ENCODE measurements at regions not wholly inside any gene's neighbourhood (a gene's known extent, or its start where the extent isn't known, plus 50 kb on each side); places are given as distances from the start of the nearest gene placed in this dataset.

DNA sequence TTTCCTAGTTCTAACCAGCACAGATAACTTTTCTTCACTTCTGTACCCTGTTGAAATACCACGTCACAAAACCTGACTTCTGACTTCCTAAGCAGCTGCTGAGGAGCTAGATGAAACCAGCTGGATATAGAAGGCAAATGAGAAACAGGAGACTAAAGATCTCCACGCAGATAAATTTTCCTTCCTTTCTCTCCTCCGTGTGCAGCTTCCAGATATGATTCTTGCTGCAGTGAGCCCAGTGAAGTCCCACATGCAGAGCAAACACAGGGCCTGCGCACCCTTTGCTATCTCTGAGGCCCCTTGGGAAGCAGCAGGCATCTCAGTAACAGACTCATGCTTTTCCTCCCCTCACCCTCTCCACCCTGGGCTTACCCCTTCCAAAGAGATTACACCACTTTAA lies 1638.3 kb downstream of the MAT2B start:
- DNase-seq, result no peak

DNA sequence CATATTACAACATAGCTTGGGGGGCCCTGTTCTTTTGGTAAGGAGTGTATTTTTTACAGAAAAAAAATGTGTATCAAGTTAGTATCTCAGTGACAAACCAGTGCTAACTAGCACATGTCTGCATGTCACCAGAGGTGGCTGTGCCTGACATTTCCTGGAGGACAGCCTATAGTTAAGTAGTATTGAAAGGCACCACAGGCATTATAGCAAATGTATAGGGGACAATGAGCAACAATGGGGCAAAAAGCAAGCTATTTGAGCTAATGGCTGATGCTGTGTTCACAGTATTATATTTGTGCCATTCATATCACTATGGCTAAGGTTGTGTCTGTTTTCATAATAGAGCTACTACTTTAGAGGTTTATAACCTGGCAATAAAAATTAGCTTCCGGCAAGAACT lies 1644.0 kb downstream of the MAT2B start:
- no peak for DNase-seq

GRCh38 chr5:165152058-165152457 lies 1646.6 kb downstream of the MAT2B start:
- no peak for DNase-seq

GRCh38 chr5:165157219-165157618 lies 1651.8 kb downstream of the MAT2B start:
- no peak for DNase-seq

- DNase-seq, result peak; percentile 35
Observed at GRCh38 chr5:165161204-165161603, 1655.8 kb downstream of the MAT2B start.

GRCh38 chr5:165163861-165164260 lies 1658.4 kb downstream of the MAT2B start:
- no peak for DNase-seq

DNA sequence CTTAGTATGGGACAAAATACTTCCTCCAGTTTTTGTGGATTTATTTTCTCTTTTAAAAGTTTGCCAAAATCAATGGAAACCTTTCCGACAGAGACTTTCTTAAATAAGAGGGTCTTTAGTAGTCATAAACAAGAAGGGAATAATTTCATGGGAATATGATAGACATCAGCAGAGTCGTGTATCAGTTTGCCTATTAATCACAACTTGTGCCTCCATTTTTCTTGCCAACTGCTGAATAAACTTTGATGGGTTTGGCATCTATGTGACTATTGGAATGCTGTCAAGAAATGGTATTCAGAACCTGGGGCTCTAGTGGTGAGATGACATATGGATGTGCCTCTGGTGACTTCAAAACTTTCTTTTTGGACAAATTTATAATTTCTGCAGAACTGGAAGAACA lies 1668.2 kb downstream of the MAT2B start:
- no peak for DNase-seq

DNA sequence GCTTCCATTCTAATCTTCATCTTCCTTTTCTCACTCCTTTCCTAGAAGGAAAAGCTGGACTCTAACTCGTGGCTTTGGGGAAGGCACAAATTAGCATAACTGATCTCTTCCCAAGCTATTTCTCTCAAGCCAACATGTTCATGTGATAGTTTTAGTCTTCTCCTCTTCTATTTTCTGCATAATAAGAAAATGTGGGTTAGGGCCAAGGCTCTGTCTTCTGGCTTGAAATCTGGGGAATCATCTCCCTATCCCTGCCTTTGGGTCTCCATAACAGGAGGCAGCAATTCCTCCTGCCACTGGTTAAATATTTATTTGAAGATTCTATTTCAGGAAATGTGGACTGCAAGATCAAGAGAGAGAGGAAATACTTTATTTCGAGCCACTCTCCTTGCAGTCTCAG lies 1669.6 kb downstream of the MAT2B start:
- no peak for DNase-seq

DNA sequence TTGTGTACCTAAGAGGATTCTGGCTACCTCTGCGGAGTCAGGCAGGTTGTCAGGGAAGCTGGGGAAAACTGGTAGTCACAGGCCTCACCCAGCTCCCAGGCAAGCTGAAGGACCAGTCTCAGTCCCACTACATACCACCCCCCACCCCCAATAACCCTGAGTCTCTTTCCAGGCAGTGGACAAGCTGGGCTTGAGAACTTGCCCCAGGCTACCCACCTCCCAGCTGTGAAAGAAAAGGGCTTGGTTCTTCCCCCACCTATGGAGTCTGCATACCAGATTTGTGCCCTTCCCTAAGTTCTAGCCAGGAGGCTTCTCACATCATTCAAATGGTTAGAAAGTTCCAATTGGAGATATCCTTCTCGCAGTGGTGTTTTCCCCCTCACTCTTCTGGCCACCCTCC lies 1678.8 kb downstream of the MAT2B start:
- no peak for DNase-seq

- no peak for DNase-seq
Observed at GRCh38 chr5:165185716-165186115, 1680.3 kb downstream of the MAT2B start.

DNA sequence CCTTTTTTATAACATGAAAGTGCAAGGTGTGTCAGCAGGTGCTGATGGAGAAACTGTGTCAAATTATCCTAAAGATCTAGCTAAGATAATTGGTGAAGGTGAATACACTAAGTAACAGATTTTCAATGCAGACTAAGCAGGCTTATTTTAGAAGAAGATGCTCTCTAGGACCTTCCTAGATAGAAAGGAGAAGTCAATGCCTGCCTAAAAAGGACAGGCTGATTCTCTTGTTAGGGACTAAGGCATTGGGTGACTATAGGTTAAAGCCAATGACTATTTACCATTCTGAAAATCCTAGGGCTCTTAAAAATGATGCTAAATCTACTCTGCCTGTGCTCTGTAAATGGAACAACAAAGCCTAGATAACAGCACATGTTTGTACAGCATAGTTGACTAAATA lies 1682.4 kb downstream of the MAT2B start:
- no peak for DNase-seq

DNA sequence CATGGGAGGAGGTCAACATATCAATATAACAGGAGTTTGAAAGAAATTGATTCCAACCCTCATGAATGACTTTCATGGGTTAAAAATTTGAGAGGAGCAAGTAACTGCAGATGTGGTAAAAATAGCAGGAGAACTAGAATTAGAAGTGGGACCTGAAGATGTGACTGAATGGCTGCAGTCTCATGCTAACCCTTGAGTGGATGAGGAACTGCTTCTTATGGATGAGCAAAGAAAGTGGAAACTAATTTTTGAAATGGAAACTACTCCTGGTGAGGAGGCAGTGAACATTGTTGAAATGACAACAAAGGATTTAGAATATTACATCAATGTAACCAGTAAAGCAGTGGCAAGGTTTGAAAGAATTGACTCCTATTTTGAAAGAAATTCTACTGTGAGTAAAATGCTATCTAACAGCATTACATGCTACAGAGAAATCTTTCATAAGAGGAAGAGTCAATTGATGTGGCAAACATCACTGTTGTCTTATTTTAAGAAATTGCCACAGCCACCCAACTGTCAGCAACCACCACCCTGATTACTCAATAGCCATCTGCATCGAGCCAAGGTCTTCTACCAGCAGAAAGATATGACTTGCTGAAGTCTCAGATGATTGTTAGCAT lies 1683.2 kb downstream of the MAT2B start:
- DNase-seq, result no peak

- no peak for DNase-seq
Observed at GRCh38 chr5:165196961-165197360, 1691.5 kb downstream of the MAT2B start.

DNA sequence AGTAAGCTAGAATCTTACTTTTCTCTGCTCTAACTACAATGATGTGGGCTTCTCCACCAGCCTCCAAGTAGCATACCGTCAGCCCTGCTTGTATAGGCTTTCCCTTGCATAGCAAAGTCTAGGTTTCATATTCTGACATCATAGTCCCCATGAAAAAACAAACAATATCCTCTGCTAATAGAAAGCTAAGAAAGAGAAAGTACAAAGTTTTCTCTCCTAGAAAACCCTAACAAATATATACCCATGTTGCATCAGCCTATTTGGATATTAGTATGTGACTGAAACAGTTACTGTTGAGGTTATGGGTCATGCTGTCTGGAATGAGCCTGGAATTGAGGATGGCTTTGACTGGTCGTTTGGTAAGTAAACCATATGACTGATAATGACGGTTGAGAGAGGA lies 1696.0 kb downstream of the MAT2B start:
- DNase-seq, result no peak

GRCh38 chr5:165201771-165202518 lies 1696.5 kb downstream of the MAT2B start:
- no peak for DNase-seq

- no peak for DNase-seq
Observed at GRCh38 chr5:165202519-165202910, 1697.1 kb downstream of the MAT2B start.

GRCh38 chr5:165209101-165209727 lies 1703.8 kb downstream of the MAT2B start:
- peak; percentile 50 for DNase-seq

DNA sequence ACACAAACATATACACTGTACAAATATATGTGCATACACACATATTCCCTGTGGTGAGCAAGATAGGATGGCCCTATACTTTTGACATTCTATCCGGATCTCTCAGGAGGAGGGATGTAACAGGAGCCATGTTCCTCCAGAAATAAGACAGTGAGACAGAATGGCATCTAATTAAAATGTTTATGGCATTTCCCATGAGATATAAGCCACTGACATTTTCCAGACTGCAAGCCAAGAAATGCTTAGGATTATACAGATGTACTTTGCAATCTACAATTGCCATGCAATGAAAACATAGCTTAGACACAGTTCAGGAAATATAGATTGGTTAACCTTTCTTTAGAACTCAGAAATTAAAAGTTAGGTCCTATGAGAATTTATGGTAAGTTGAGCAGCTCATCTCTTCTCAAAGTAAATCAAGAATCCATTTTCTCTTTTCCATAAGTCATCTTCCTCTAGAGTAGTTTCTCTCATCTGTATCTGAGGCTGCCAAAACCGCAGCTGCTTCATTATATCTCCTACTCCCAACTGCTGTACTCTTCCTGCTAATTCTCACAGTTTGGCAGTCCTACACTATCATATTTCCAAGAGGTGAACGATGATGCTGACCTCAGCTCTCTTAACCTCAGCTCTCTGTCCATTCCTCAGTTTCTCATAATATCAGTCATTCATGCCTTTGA lies 1719.1 kb downstream of the MAT2B start:
- DNase-seq, result no peak

DNA sequence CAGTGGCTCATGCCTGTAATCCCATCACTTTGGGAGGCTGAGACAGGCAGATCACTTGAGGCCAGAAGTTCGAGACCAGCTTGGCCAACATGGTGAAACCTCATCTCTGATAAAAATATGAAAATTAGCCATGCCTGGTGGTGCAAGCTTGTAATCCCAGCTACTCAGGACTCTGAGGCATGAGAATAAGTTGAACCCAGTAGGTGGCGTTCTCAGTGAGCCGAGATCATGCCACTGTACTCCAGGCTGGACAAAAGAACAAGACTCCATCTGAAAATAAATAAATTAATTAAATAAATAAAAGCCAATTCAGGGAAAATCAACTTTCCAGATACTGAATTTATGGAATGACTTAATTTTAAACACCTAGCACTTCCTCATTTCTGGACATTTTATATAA lies 1722.1 kb downstream of the MAT2B start:
- no peak for DNase-seq

DNA sequence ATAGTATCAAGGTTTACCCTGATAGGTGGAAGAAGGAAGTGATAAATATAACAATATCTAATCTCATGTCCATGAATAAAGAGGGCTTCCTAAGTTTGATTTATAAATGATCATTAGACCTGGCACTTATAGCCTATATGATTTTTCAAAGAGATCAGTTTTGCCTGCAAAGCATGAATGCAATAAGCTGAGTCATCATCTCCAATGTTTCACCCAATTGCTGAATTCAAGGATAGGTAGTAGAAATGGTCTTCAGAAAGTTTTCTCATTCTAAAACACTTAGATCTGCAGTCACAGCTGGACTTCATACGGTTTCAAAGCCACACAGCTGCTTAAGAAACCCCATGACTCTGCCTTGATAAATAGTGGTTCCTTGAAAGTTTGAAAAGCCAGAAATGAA lies 1722.8 kb downstream of the MAT2B start:
- DNase-seq, result no peak

DNA sequence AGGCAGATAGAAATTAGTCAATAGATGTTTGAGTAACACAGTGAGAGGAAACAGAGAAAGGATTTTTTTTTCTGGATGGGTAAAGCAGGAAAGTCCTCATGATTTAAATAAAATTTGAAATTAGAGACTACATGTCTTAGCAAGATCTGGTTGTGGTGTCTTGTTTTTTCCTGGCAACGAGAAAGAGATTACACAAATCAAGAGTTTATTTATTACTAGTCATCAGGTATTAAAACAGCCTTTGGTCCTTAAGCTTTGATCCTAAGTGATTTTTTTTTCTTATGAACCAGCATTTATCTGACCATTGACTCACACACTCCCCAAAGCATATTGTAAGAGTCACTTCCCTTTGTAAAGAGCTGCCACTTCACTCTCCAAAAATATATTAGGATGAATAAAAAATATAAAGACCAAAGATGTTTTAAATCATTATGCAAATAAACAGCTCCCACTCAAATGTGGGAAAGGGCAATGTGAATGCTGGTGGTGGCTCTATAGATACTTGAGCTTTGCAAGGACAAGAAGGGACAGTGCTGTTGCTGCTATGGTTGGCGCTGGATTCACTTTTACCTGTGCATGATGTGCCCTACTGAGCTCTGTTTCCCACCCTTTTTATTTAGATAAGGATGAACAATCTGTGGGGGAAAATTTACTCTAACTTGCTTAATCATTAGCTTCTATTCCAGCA lies 1726.5 kb downstream of the MAT2B start:
- DNase-seq, result no peak

- no peak for DNase-seq
Observed at GRCh38 chr5:165232509-165233028, 1727.2 kb downstream of the MAT2B start.

- no peak for DNase-seq
Observed at GRCh38 chr5:165241811-165242210, 1736.4 kb downstream of the MAT2B start.
